Inflammatory macrophage treated with lipopolysaccharide for 1 hour (primary cell): ENCODE measurements at regions not wholly inside any gene's neighbourhood (a gene's known extent, or its start where the extent isn't known, plus 50 kb on each side); places are given as distances from the start of the nearest gene placed in this dataset.
A peak's percentile ranks its signal among the peaks of the same experiment; 100 is the strongest.

Experiments
- DNase-seq, 2 donors: peaks; one replicate each; pipeline ENCODE4 v3.0.0-alpha.2; 2020 to 2022

DNA sequence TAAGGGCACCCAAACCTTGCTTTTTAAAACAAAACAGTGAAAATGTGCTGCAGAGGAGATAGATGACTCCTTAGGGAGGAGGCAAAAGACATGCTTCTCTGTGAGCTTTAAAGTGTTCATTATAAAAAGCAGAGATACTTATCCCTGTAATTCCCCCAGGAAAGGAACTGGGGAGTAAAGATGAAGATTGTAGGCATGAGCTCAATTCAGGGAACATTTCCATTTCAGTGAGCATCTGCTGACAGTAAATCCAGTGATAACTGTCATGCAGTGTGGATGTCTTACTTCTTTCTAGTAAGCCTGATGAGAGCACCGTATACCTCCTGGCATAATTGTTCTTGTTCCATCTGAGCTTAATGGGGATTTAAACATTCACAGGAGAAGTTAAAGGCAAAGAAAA, 1296.5 kb downstream of the MRPL39 start:
- no peak for DNase-seq

DNA sequence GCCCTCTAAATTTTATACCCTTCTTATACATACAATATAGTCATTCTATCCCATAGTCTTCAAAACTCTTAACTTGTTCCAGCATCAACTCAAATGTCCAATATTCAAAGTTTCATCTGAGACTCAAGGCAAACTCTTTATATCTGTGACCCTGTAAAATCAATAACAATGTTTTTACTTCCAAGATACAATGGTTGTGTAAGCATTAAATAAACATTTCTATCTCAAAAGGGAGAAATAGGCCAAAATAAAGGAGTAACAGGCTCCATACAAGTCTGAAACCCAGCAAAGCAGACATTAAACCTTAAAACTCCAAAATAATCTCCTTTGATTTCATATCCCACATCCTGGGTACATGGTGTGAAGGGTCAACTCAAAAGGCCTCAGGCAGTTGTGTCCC, 1299.1 kb downstream of the MRPL39 start:
- no peak for DNase-seq

DNA sequence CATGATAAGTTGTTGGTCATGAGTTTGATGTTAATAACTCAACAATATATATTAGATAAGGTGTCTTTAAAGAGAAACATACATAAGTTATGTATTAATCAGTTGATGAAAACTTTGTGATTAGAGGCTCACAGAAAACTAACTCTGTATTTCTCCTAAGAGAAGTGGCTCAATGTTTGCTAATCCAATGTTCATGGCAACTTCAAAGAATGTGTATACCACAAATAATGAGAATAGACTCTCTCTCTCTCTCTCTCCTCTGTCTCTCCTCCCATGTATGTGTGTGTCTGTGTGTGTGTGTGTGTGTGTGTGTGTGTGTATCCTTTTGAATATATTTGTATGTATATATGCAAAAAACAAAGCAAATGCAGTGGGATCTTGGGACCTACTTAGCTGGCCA, 1304.9 kb downstream of the MRPL39 start:
- DNase-seq, result no peak

DNA sequence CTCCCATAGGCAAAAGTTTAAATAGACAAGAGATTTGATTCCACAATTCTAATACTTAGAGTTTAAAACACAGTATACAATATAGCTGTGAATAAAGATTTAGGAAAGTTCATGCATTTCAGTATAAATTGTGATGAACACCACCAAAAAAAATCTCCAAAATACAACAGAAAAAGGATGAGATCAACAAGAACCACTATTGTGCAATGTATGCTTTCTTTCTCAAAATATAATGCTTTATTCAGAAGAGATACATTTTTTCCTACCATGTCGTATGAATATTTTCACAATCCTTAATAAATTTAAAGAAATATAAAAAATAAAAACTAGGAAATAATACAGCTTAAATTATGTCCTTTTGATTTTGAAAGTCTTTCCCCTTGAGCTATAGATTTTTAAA, 1309.2 kb downstream of the MRPL39 start:
- DNase-seq, result no peak

DNA sequence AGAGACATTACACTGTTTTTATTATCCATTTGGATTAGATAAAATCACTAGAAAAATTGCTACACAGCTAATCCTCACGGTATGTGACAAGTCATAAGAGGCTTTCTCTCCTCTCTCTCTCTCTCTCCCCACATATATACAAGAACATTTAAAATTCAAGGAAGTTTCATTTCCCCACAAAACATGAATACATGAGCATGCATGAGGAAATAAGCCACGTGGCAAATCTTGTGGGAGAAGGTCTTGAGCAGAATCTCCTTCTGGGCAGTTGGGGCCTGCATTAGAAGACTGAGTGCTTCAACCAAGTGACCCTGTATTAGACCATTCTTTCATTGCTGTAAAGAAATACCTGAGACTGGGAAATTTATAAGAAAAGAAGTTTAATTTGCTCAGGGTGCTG, 1313.1 kb downstream of the MRPL39 start:
- DNase-seq, result peak; percentile 20 to 26

DNA sequence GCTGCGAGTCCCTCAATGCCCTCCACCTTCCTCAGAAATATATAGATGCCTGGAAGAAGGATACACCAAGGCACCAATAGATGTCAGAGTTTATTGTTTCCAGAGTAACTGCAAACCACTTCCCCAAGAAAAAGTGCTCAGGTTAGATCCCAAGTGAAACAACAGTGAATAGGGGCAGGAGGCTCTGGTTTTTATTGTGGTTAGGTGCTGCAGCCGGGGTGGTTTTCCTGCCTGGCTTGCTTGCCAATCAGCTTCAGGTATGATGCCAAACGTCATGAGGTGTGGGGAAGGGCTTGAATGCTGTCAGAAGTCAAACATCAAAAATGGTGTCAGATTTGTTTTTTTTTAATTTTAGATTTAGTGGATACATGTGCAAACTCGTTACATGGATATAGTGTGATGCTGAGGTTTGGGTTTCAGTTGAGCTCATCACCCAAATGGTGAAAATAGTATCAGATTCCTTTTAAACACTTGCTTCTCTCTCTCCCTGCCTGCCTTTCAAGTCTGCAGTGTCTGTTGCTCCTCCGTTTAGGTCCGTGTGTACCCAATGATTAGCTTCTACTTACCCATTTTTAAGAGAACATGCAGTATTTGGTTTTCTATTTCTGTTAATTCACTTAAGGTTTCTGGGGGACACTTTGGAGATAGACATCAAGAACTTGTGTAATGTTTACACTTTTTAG, 1317.0 kb downstream of the MRPL39 start:
- no peak for DNase-seq

DNA sequence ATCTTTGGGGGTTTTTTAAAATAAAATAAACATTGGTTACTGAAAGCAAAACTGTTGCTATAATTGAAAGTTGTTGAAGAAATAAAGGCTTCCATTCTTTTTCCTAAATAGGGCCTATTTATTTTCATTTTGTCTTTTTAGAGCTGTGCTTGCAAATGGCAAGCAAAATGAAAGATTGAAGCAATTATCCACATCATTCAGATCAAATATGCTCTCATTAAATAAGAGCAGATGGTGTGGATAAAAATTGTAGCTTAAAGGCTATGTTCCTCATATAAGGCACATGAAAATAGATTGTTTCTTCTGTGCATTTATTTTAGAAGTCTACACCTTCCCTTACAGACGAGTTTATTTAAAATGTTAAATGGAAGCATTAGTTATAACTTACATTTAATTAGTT, 1317.7 kb downstream of the MRPL39 start:
- DNase-seq, result no peak

DNA sequence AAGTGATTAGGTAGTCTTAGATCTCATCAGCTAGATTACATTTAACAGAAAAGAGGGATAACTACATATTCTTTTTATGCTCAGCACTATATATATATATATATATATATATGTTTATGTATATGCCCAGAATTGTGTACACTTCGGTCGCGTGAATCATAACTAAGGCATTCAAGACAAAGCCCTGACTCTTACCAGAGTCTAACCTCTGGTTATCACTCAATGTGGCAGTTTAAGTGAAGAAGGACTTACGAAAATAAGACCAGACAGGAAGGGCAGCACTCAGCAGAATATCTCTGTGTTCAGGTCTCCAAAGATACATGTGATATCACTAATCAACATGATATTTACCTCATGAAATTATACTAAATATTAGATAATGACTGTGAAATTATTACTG, 1326.7 kb downstream of the MRPL39 start:
- no peak for DNase-seq

DNA sequence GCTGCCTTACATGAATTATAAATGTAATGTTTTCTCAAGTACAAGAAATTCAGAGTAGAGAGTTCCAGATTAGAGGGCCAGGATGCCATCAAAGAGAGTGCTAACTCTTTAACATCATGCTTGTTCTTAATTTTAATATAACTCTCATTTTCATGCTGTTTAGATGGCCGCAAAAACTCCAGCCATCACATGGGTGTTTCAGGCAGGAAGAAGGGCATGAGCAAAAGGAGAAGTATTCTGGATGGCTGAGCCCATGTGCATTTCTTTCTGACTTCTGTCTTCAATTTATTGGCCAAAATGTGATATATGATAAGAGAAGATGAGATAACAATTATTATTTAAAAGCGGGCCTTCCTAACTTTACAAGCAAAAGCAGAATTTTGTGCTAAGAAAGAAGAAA, 1328.6 kb downstream of the MRPL39 start:
- no peak for DNase-seq

DNA sequence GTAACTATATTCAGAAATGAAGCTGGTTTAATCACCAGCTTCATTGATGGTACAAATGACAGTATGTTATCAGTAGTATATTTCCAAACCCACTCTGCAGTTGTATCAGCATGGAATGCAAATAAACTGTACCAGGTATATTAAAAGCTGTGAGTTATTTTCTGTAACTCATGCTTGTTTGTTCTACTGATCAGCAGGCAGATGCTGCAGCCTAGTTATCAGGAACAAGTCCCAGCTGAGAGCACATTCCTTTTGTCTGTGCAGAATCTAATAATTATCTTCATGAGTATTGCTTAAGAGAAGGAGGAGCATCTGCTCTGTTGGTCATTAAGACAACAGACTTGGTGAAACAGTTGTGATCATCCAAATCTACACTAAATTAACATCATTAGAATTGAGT, 1331.1 kb downstream of the MRPL39 start:
- DNase-seq, result no peak

DNA sequence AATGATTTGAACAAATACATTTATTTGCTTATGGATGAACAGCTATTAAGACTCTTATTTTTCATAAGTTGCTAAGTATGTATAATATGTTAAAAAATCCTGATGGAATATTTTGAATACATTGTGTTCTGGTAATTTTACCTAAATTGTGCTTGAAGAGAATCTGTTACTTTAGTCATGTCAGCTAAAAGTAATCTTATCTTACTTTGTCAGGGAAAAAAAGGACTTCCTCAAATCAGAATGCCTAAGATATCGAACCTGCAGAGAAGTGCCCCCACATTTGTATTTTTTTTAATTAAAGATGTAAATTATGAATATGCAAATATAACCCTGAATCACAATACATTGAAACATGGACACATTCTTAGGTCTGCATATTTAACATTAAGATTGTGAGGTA, 1331.7 kb downstream of the MRPL39 start:
- DNase-seq, result no peak

DNA sequence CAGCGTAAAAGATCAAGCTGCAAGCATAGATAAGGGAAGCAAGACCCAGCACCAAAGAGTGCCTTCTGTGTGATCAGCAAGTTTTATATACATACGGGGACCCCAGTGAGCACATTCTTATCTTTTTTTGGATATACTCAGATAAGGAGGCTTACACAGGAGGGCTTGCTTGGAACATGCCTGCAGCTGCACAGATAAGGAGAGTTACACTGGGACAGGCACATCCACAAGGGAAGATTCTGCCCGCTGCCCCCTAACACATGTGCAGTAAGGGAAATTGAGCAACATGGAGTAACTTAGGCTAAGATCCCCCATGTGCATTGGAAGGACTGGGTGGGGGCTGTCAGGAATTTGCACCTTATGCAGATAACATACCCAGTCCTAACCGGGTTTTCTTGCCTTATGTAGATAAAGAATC, 1334.8 kb downstream of the MRPL39 start:
- DNase-seq, result no peak

DNA sequence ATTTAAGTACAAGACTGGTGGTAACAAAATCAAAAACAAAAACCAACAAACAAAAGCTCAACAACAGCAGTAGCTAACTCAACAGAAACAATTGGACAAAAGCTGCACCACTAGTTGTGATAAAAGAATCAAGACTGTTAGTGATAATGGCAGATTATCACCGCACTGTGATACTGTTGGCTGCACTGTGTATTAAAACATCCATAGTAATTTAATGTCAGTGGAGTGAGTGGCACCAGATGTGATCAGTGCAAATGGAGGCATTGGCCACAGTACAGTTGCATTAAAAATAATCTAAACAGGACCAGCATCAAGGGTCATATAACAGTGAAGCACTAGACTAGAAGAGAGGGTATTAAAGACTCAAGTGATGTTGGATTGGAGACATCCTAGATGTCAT, 1341.3 kb downstream of the MRPL39 start:
- no peak for DNase-seq

DNA sequence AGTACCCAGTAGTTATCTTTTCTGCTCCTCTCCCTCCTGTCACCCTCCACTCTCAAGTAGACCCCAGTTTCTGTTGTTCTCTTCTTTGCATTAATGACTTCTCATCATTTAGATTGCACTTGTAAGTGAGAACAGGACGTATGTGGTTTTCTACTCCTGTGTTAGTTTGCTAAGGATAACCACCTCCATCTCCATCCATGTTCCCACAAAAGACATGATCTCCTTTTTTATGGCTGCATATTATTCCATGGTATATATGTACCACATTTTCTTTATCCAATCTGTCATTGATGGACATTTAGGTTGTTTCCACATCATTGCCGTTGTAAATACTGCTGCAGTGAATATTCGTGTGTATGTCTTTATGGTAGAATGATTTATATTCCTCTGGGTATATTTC, 1346.5 kb downstream of the MRPL39 start:
- no peak for DNase-seq

DNA sequence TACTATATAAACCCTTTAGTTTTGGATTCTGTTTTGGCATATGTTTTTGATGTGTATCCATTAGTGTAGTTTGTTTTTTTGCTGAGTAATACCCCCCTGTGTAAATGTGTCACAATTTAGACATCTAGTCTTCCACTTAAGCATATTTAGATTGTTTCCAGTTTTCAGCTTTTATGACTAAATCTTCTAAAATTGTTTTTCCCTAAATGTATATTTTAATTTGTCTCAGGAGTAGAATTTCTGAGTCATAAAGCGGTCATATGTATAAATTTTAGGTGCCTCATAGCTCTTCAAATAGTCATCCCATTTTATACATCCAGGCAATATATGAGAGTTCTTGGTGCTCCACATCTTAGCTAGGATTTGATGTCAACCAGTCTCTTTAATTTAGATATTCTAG, 1348.0 kb downstream of the MRPL39 start:
- DNase-seq, result no peak

DNA sequence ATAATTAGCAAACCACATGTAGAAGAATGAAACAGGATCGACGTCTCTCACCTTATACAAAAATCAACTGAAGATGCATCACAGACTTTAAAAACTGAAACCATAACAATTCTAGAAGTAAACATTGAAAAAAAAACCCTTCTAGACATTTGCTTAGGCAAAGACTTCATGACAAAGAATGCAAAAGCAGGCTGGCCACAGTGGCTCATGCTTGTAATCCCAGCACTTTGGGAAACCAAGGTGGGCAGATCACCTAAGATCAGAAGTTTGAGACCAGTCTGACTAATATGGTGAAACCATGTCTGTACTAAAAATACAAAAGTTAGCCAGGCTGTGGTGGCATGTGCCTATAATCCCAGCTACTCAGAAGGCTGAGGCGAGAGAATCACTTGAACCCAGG, 1351.7 kb downstream of the MRPL39 start:
- no peak for DNase-seq

DNA sequence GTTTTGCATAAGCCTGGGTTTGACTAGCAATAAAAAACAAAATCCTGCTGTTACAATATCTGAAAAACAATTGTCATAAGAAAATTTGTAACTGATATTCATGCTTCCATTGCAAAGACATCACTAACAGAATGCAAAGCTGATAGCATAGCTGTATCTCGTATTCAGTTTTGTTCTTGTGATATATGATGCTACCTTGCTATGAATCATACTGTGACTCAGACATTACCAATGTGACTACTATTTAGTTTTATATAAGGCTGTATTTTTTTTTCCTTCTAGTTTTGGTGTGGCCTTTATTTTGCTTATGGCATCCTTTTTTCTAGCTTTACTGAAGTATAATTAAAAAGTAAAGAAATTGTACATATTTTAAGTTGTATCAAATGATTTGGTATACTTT, 1381.8 kb downstream of the MRPL39 start:
- no peak for DNase-seq

DNA sequence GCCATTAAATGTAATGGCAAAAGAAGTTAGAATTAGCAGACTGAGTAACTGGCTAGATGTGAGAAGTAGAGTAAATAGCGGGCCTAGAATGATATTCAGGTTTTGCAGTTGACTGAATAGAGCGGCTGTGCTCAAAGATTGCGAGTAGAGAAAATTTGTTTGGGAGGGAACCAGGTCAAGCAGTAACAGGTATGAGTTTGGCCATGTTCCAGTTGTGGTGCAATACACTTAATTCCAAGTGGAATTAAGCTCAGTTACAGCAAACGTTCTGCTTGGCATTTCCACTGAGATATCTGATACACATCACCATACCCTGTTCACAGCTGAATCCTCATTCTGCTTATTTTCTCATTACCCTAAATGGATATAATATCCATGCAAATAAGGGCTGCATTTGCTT, 1382.9 kb downstream of the MRPL39 start:
- DNase-seq, result no peak

DNA sequence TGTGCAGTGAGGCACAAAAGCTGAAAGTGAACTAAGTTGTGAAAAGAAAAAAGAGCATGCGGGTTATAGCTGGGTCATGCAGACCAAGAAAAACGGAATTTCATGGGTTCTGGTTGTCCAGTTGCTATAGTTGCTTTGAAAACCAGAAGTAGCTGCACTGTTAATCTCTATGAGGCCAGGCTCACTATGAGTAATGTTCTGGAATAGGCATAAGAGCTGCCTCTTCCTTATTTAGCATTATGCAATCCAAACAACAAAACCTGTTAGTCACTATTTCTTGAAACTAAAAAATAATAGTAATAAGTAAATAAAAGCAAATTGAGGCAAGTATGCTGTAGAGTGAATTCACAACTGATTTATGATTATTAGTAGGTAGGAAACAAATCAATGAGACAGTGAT, 1383.7 kb downstream of the MRPL39 start:
- peak in 1 of 2 donors; percentile 1 for DNase-seq

DNA sequence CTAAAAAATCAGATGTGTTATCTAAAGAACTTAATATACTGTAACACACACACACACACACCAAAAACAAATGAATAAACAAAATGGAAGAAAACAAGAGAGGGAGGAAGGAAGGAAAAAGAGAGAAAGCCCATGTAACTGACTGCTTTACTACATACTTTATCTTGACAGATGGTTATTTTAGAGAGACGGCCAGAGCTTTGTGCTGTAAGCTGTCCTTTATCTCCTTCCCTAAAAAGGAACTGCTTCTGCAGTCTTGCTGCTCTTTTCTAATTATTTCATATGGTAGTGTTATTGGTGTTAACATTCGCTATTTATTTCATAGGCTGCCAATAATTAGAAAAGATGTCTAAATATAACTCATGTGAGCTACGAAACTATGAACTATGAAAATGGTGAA, 1384.6 kb downstream of the MRPL39 start:
- no peak for DNase-seq

DNA sequence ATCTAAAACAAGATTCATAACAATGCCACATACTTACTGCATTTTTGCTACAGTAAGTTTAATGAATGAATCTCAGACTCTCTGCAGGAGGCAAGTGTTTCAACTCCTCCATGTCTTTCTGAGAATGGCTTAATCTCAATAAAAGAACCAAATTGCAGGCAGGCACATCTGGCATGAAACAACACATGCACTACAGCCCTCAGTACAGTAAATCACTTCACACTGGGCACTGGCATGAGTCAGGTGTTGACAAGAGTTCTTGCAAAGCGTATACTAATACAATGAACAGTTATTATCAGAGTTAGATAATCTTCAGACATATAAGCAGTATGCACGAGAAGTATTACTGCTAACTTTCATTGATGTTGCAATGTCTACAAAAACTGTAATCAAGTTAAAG, 1386.8 kb downstream of the MRPL39 start:
- no peak for DNase-seq

DNA sequence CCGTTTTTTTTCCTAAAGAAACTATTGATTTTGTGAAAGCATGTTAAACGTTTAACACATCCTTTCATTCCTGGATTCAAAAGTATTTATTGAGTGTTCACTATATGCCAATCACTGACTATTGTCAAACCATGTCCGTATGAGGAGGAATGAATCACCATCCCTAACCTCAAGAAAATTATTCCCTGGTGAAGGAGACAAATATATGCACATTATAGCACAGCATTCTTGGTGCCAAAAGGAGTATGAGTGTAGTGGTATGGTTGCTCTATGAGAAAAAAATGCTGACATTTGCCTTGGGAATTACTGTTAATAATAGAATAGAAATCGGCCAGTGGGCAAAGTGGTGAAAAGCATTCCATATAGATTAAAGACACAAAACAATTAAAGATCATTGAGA, 1390.1 kb downstream of the MRPL39 start:
- no peak for DNase-seq

DNA sequence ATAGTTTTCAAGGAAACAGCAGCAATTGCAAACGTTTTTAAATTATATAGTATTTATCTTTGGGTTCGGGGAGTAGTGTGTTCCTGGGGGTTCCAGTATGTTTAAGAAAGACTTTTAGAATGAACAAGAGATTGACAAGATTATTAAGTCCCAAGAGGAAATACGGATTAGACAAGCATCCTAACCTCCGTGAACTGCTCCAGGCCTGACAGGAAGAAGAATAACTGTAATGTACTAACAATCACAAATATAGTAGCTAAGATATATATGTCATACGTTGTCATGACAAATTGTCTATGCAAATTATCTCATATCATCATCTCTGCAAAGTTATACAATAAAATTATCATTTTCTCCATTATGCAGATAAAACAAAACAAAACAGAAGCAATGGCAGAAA, 1397.2 kb downstream of the MRPL39 start:
- no peak for DNase-seq

DNA sequence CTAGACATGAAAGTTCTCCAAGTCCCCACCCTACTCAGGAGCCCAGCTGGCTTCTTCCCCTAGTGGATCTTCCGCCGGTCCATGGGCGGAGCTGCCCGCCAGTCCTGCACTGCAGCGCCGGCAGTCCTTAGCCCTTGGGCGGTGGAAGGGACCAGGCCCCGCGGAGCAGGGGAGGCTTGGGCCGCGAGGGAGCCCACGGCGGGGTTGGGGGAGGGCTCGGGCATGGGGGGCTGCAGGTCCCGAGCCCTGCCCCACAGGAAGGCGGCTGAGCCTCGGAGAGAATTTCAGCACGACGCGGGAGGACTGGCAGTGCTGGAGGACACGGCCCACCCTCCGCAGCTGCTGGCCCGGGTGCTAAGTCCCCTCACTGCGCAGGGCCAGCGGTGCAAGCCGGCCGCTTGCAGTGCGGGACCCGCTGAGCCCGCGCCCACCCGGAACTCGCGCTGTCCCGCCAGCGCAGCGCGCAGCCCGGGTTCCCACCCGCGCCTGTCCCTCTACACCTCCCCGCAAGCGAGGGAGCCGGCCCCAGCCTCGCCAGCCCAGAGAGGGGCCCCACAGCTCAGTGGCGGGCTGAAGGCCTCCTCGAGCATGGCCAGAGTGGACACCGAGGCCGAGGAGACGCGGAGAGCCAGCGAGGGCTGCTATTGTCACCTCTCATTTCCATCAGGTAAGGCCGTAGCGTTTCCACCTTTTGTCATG, 1398.6 kb downstream of the MRPL39 start:
- DNase-seq, result no peak

DNA sequence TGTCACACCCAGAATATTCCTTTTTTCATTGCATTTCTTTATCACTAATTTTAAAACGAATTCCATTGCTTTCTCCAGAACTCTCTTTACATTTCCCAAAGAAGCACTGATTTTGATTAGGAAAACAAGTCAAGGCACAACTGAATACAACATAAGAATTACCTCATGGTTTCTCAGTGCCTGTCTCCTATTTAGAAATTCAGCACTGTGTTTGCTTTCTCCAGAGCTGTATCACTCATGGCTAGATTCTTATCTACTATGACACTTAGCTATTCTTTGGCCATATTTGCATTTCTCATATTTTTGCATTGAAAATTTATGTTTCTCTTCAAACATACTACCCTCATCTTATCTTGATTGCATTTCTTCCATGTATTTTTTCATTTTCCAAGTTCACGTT, 1402.0 kb downstream of the MRPL39 start:
- DNase-seq, result no peak
